Gastroesophageal sphincter (tissue), 3 donors: ENCODE measurements at regions not wholly inside any gene's neighbourhood (a gene's known extent, or its start where the extent isn't known, plus 50 kb on each side); places are given as distances from the start of the nearest gene placed in this dataset.

Experiments used
- CTCF ChIP-seq, 4 experiments: fragments of 200-600 bp in 2 of 4; fragments of 450-650 bp in 2 of 4; sonication (generic) in 1 of 4; IDR thresholded peaks; one replicate each; pipeline ENCODE4 v1.5.1; 2017 to 2019; ENCODE audit warnings: antibody characterized with exemption in 4 of 4, mild to moderate bottlenecking in 2 of 4, moderate library complexity in 2 of 4
- POLR2A ChIP-seq, 2 donors: fragments of 450-650 bp; IDR thresholded peaks; one replicate each; pipeline ENCODE4 v1.6.1; 2017; ENCODE audit warnings: antibody characterized with exemption in 2 of 2, mild to moderate bottlenecking in 2 of 2, moderate library complexity in 1 of 2

DNA sequence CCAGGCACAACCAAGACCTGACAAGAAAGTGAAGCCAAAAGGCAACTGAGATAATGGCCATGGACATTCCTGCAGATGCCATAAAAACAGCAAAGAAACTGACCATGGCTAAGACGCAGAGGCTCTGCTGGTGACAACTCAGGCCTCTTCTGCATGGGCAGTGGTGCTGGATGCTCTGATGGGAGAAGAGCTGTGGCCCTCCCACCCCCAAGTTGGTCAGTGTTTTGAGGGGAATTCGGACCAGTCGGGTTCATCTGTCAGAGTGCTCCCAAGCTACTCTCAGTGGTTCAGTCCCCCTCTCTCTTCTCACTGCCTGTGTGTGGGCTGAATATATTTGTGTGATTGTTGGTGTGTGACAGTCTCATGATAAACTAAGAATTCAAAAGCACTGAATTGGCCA, 79.0 kb upstream of the GPR26 start:
- TF ChIP-seq POLR2A (IDR thresholded peaks at IDR 0.05) (no peak), CTCF (IDR thresholded peaks at IDR 0.05) (no peak)
